ENCODE measurements at regions not wholly inside any gene's neighbourhood (a gene's known extent, or its start where the extent isn't known, plus 50 kb on each side); places are given as distances from the start of the nearest gene placed in this dataset.
"Not testable (repeated sequence)": the region's sequence is repeated elsewhere in the genome, so short reads cannot be mapped to it uniquely, and the experiment has no call there.

DNA sequence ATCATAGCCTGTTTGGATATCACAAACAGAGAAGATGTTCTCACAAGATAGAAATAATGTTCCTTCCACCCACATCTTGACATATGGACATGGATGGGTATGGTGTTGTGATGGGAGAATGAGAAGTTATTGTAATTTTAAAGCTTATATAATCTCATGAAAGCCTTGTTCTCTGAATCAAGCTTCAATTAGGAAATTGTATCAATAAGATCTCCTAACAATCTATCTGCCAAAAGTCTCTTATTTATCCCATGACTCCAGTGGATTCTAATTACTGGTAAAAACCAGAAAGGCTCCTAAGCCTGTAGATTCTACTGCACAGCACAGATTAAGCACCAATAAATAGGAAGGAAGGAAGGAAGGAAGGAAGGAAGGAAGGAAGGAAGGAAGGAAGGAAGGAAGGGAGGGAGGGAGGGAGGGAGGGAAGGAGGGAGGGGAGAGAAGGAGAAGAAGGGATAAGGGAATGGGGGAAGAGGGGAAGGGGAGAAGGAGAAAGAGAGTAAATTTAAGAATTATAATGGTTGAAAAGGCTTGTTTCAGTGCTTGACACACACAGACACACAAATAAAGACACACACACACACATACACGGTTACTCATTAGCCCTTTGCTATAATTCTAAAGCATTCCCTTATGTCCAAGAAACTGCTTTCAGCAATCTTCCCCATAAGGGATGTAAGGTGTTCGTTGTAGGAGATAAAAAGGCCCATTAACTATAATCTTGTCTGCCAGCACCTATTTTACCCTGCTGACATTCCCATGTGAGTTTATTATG, 258.0 kb upstream of the API5 start:
- DNase-seq = no peak

DNA sequence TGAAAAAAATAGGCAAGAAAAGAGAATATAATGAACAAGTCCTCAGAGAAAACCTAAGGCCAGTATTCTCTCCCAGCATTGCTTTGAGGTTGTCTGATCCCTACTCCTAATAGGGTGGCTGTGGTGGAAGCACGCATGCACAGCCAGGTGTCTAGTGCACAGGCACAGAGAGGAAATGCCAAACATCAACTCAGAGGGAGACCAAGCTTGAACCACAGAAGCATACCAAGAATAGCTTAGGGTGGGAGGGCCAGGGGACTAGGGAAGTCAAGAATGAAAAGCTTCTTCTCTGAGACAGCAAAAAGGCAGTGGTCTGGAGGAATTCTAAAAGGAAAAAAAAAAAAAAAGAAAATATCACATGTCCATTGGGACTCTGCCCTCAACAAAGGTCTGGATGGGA, 244.1 kb upstream of the API5 start:
- DNase-seq = no peak

DNA sequence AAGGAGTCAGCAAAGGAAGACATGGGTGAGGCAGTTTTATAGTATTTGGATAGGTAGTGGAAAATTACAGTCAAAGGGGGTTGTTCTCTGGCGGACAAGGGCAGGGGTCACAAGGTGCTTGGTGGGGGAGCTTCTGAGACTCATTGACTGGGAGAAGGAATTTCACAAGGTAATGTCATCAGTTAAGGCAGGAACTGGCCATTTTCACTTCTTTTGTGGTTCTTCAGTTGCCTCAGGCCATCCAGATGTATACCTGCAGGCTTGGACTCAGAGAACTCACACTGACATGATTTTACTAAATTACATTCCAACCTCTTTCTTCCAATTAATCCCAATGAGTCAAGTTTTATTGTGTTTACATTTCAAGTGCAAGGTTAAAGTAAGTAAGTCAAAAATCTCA, 240.5 kb upstream of the API5 start:
- DNase-seq = no peak

DNA sequence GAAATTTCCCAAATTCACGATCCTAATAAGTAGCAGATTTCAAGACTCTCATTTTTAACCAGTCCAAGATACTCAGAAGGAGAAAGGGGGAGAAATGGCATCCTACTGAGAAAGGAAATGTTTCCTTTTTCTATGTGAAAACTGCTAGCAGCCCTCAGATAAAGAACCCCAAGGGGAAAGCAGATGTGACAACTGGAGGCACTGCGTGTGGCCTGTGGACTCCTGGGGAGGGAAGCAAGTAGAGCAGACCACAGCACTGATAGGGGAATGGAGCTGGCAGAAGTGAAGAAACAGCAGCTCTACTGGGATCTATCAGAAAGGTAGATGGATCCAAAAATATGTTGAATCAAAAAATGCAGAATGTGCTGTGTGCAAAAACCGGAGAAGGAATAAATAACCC, 239.7 kb upstream of the API5 start:
- no peak for DNase-seq

DNA sequence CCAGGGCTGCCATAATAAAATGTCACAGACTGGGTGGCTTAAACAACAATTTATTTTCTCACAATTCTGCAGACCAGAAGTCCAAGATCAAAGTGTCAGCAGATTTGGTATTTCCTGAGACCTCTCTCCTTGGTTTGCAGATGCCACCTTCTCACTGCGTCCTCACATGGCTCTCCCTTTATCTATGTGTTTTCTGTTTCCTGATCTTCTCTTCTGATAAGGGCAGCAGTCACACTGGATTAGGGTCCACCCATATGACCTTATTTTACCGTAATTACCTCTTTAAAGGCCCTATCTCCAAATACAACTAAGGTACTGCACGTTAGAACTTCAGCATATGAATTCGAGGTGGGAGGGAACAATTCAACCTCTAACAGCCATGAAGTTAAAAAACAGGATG, 238.9 kb upstream of the API5 start:
- DNase-seq = no peak

DNA sequence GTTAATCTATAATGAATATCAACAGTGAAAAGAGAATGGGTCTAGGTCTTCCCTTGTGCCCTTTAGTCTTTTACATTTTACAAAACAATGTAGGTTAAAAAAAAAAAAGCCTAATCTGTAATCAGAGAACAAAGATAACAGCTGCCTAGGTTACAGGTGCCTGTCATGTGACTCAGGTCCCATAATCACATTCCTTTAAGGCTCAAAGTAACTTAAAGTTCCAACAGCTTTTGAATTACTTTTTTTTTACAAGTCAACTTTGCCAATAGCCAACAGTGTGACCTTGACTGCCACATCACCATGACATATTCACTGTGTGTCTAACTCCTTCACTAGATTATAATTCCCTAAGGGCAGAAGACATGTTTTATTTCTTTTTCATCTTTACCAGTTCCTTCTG, 237.0 kb upstream of the API5 start:
- DNase-seq = no peak

DNA sequence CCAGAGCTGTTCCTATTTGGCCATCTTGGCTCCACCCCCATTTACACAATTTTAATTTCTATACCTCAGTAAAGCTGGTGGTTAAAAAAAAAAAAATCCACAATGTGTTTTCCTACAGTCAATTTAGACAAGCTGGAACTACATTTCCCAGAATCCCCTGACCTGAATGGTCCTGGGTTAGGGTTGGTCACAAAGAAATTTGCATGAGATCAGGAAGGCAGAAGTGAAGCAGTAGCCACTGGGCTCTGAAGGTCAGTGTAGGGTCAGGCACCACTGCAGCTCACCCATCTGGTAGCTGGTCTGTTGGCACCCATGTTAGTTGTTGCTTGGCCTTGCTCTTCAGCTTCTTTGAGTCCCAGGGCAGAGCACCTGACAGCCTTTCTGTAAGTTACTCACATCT, 210.7 kb upstream of the API5 start:
- no peak for DNase-seq

DNA sequence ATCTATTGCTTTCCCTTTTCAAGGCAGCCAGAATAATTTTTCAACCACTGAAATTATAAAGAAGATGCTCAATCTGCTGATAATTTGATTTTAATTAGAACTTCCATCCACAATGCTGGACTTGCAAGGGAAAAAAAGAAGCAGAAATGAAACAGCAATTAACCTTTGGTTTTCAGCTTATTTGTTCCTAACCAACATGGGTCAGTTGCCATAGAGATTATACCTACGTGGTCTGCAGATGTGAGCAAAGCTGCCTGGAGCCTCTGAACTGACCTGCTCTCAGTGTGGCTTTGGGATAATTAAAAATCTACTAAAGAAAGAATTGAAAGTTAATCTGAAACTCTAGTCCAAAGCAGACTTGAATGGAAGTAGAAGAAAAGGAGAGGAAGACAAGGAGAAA, 195.7 kb upstream of the API5 start:
- DNase-seq = no peak

DNA sequence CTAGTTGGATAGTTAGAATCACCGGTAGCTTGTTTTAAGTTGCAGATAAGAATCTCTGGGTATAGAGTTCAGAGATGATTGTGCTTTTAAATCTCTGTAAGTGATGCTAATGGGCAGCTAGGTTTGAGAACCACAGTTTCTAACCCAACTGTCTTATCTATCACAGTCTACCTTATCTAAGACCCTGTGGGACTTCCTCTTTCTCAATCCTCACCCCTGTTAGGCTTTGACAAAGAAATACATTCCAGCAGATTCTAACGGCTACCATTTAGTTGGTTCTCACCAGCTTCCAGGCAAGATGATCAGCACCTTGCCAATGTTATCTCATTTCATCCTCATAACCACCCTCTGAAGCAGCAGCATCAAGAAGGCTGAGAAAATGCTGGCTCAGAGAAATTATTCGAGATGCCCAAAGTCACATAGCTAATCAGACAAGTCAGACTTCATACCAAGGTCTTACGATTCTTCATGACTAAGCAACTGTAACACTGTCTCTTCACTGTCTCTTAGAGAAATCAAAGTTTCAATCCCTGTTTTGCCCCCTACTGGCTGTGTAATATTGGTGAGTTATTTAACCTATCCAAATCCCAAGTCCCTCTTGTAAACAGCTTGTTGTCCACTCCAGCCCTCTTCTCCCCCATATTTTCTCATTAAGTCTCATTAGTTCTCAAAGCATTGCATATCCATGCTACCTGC, 192.4 kb upstream of the API5 start:
- no peak for DNase-seq

DNA sequence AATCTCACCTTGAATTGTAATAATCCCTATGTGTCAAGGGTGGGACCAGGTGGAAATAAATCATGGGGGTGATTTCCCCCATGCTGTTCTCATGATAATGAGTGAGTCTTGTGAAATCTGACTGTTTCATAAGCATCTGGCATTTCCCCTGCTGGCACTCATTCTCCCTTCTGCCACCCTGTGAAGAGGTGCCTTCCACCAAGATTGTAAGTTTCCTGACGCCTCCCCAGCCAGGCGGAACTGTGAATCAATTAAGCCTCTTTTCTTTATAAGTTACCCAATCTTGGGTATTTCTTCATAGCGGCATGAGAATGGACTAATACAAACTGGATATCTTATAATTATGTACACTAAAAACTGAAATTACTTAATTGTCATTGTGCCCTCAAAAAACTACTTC, 189.2 kb upstream of the API5 start:
- DNase-seq = no peak

DNA sequence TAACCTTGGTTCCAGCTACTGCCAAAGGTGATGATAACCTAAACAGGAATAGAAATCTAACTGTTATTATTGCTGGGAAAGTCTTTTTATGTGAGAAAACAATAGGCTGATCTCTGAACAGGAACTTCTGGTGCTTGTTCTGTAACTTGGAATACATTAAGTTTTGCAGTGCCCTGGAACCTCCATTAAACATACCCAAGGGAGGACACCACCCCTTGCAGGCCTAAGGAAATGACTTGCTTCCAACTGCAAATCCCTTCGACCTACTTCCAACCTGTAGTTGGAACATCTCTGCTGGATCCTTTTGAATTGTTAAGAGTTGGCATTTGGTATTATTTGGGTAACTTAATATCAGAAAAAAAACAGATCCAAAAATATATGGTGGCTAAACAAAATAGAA, 188.4 kb upstream of the API5 start:
- DNase-seq = no peak

DNA sequence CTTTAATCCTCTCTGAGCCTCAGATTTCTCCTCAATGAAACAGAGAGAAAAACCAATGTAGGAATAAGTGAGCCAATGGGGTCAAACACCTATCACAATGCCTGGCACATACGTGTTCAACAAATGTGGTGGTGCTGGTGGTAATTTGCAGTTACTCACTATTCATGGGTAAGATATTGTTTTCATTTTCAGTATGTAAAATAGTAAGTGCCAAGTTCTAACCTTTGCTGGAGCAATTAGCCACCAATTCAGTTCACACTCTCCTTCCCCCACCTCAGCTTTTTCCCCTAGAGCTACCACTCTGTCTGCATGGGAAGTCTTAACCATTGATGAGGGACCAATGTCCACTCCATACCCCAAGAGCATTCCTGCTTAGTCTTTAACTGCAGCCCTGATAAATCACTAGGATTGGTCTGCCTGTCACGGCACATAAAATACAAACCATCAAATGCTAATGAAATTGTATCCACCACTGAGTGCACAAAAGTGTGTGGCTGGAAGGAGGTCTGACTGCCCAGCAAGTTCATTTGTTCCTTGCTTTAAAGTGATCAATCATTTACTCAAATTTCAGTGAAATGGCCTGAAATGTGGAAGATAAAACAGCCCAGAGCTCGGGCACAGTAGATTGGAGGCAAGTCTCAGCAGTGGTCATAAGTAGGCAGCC, 187.4 kb upstream of the API5 start:
- DNase-seq = no peak

DNA sequence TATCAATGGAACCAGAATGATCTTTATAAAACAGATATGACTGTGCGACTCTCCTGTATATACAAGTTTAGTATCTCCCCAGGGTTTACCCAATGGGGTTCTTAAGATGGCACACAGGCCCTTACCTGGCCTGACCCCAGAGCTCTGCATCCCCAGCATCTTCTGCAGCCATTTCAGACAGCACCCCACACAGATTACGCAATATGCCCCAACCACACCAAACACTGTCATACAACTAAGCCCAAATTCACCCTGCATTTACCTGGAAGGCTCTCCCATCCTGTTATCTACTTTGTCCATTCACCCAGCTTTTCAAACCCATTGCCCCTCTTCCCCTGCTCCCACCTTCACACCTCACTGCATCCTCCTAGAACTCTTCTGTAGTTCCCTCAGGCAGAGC, 182.5 kb upstream of the API5 start:
- DNase-seq = no peak

DNA sequence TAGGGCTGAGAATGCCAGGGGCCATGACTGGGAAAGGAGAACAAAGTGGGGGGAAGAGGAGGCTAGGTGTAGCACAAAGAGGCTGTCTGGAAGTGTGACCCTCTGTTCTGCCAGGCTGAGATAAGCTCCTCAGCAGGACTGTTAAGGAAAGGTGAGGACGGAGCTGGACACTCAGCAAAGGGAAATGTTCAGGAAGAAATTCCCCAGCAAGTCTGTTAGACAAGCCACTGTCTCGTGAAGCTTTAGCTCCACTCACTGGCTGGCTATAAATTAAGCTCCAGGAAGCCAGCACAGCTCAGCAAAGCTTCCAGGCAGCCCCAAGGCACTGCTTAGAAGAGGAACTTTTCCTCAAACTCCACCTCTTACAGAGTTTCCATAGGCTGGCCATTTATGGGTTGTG, 181.2 kb upstream of the API5 start:
- no peak for DNase-seq

DNA sequence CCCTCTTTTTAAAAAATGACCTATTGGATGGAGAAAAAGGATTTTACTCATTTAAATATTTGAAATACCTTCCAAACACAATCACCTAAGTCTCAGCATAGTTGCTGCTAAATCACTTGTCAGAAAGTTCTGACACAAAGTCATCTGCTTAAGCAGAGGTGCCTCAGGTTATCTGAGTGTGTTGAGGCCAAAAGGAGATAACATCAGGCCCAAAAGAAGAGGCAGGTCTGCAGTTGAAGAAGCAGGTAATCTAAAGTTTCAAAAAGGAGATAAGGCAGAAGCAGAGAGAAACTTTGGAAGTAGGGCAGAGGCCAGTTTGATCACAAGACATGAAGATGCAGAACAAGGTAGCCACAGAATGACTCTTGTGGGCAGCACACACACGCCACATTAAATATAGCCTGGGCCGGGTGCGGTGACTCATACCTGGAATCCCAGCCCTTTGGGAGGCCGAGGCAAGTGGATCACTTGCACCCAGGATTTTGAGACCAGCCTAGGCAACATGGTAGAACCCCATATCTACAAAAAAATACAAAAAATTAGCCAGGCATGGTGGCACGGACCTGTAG, 175.7 kb upstream of the API5 start:
- no peak for DNase-seq

DNA sequence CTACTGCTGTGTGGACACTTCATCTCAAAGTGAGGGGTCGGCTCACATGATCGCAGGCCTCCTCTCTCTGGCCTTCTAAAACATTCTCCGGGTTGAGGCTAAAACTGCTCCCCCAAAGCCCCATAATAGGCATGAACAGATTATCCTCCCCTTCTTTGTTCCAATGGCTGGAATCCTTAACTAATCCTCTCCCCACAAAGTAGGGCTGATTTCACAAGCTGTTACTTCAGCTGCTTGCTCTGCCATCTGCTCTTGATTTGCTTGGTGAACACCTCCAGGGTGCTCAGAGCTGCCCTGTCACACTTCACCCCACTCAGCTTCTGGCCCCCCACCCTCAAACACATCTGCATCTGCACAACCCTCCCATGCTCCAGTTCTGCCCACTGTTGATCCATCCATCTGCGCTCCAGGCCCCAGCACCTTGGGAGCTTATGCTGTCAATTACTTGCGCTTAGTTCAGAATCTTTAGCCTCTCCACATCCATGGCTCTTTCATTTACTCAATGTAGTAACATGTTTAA, 173.1 kb upstream of the API5 start:
- no peak for DNase-seq

DNA sequence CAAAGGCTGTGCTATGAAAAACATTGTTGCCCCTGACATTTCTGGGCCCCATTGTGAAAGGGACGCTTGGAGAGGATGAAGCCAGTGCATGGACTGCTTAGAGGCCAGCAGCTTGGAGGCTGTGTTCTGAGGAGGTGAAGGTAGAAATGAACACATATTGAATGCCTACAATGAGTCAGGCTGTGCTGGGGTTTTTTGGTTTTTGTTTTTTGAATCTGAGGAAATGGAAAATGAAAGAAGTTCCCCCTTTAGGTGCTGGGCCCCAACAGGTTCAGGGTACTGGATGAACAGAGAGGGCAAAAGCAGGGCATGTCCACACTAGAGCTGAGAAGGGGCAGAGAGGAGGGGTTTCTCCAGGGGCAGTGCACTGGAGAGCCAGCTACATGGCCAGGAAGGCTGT, 166.1 kb upstream of the API5 start:
- DNase-seq = no peak

DNA sequence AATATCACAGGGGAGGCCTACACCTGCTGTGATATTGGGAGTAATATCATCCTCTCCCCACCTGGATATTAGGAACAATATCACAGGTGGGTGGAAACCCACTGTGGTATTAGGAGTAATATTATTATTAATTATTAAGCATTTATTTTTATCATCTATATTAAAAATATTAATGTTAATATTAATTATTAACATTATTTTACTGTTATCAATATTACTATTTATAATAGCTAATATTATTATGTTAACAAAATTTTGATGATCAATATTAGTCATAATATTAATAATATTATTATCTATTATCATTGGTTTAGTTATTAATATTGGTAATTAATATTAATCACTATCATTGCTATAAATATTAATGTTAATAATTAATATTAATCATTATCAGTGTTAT, 161.1 kb upstream of the API5 start:
- DNase-seq = no peak

DNA sequence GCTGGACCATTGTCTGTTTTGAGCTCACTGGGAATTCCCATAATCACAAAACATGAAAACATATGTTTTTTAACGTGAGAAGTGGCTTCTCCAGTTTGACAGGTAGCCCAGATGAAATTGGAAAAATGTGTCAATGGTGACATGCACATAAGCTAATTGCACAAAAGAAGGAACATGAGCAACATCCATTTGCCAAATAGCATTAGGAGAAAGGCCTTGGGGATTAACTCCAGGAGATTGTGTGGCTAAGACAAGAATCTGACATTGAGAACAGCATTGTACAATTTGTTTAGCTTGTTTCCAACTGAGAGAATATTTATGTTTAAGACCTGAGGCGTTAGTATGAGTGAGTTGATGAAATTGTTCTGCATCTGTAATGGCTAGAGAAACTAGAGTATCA, 147.0 kb upstream of the API5 start:
- DNase-seq = no peak

DNA sequence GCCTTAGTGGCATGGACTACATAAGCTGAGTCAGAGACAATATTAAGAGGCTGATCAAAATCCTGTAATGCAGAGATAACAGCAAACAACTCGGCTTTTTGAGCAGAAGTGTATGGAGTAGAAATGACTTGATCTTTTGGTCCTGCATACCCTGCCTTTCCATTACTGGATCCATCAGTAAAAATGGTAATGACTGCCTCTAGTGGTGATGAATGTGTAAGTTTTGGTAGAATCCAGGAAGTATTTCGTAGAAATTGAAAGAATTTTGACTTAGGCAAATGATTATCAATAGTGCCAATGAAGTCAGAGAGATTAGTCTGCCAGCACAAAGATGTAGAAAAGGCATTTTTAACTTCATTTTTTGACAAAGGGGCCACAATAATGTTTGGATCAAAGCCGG, 146.4 kb upstream of the API5 start:
- DNase-seq = not testable (repeated sequence)

DNA sequence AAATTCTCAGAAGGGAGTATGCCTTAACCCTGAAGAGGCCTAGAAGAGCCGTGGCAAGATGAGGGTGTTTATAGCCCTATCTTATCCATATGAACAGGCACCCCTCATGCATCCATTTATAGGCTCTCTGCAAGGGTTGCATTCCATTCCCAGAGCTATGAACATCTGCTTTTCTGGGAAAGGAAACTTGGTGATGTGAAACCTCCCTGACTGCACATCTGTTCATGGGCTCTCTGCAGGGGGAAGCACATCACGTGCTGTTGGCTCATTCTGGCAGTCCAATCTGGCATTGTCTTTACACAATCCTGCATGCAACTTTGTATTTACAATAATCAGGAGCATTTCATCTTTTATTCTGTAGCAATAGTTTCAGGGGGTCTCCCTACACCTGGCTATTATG, 143.6 kb upstream of the API5 start:
- not testable (repeated sequence) for DNase-seq

DNA sequence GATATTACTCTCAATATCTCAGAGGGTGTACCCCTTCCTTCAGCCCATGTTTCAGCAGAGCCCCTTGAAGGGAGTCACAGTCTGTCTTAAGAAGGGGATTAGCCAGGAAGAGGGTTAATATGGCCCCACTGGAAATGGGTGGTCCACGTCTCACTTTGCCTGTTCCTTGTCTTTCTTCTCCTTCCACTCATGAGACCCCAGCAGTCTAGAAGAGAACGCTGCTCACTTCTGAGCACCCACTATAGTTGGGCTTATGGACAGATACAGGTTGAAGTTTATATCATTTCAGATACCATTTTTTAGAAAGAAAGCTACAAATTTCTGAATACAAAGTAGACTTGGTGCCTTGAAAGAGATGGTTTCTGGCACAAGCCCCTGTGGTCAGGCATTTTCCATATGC, 139.3 kb upstream of the API5 start:
- DNase-seq = no peak

DNA sequence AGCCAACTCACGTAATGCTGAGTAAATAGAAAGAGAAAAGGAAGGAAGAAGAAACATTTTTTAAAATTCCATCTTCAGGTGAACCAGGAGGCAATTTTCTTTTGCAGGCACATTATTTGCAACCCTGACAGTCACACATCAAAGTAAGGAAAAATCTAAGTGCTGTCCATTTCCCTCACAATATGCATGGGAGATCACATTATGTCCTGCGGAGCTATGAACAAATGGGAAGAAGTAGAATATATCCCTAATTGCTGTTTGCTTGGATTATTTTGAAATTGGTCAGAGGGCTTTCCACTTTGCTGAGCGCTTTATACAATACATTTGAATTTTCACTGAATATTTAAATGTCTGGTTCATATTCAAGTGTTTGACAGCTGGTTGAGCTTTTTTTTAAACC, 133.8 kb upstream of the API5 start:
- DNase-seq = no peak

DNA sequence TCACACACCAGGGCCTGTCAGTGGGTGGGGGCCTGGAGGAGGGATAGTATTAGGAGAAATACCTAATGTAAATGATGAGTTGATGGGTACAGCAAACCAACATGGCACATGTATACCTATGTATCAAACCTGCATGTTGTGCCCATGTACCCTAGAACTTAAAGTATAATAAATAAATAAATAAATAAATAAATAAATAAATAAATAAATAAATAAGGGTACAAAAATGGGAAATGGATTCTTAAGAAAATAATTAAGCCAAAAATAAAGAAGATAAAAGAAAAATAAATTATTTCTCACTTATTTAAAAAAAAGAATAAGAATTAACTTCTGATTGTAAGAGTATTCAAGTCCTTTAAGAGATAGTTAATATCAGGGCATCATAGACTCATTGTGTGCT, 117.3 kb upstream of the API5 start:
- DNase-seq = not testable (repeated sequence)
